Head of caudate nucleus (tissue), 42 donors: ENCODE measurements at regions not wholly inside any gene's neighbourhood (a gene's known extent, or its start where the extent isn't known, plus 50 kb on each side); places are given as distances from the start of the nearest gene placed in this dataset.
"Not testable (repeated sequence)": the region's sequence is repeated elsewhere in the genome, so short reads cannot be mapped to it uniquely, and the experiment has no call there.

ENCODE experiments used
- DNase-seq, 42 donors: peaks; one replicate each; pipeline versions ENCODE4 v3.0.0 to v3.0.0-alpha.2; 2020 to 2021; ENCODE audit warnings: mixed read lengths in 7 of 42
- intact Hi-C: fragments of 100-400 bp; cut with DNase I; formaldehyde crosslinking; loops from one replicate; pipeline ENCODE4 v1.15.0; 2022

GRCh38 chr19:32058131-32058530 is 287.3 kb upstream of the ZNF507 start:
- no peak for DNase-seq
- intact Hi-C loops: no loop called here

GRCh38 chr19:32061315-32061714 is 284.1 kb upstream of the ZNF507 start:
- intact Hi-C loops: no loop called here
- DNase-seq: no peak

DNA sequence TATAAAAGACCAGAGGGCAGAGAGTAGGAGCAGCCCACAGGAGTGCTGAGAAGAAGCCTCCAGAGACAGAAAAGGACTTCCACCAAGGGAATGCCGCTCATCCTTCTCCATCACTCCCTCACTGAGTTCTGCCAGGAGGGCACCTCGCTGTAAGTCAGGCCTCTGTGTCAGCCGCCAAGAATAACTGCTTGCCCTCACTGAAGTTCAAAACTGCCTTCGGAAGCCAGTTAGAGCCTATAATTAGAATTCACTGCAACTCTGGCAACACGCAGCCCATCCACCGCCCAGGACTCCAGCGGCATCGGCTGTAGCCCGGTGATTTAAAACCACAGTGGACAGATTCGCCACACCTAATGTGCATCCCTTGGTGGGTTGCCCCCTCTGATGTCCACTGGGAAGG is 281.8 kb upstream of the ZNF507 start:
- intact Hi-C loops: no loop called here

DNA sequence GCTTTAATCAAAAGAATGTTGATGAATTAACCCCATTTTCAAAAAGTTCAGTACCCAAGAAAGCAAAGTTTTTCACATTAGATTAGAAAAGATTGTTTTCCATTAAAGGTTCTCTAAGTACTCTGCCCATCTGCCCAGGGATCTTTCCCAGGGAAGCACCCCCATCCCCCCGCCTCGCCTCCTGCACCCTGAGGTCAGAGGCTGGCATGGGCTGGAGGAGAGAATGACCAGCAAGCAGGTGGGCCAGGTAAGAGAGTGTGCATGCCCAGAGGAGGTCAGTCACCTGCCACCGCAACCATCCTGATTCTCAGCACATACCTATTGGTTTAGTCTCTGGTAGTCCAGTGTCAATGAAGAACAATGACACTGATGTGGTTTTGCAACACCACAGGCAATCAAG is 279.4 kb upstream of the ZNF507 start:
- DNase-seq: no peak
- intact Hi-C loops: no loop called here

More for the DNA sequence above, 281.8 kb upstream of the ZNF507 start:
- no peak for DNase-seq

- intact Hi-C loops: no loop called here
- no peak for DNase-seq
These were observed 277.7 kb upstream of the ZNF507 start for GRCh38 chr19:32067685-32068084.

- no peak for DNase-seq
- intact Hi-C loops: no loop called here
These were observed 276.6 kb upstream of the ZNF507 start for GRCh38 chr19:32068793-32069192.

- intact Hi-C loops: no loop called here
- no peak for DNase-seq
These were observed 275.3 kb upstream of the ZNF507 start for GRCh38 chr19:32070101-32070500.

GRCh38 chr19:32082028-32082427 is 263.4 kb upstream of the ZNF507 start:
- no peak for DNase-seq
- intact Hi-C loops: no loop called here

DNA sequence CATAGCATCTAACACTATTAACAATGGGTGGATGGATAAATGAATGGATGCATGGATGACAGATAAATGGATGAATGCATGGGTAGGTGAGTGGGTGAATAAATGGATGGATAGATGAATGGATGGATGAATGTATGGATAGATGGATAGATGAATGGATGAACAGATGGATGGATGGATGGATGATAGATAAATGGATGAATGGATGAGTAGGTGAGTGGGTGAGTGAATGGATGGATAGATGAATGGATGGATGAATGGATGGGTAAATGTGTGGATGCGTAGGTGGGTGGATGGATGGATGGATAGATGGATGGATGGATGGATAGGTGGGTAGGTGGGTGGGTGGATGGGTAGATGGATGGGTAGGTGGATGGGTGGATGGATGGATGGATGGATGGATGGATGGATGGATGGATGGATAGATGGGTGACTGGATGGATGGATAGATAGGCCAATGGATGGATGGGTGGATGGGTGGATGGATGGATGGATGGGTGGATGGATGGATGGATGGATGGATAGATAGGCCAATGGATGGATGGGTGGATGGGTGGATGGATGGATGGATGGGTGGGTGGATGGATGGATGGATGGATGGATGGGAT is 260.6 kb upstream of the ZNF507 start:
- intact Hi-C loops, DNase-seq: not testable (repeated sequence)

DNA sequence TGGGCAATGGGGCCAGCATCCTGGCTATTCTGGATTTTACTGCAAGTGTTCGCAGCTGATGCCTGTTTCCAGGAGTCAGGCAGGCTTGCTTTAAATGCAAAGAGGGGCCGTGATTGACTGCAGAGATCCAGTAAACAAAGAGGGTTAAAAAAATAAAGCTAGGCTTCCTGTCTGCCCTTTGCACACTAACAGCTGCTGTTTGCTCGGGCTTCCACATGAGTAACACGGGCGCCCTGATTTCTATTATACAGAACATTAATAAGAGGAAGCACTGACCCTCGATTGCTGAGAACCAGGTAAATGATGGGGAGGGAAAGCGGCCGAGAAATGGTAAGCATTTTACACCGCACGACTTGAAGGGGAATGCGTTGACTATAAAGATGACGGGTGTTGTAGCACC is 254.2 kb upstream of the ZNF507 start:
- intact Hi-C loops: no loop called here
- DNase-seq: no peak

DNA sequence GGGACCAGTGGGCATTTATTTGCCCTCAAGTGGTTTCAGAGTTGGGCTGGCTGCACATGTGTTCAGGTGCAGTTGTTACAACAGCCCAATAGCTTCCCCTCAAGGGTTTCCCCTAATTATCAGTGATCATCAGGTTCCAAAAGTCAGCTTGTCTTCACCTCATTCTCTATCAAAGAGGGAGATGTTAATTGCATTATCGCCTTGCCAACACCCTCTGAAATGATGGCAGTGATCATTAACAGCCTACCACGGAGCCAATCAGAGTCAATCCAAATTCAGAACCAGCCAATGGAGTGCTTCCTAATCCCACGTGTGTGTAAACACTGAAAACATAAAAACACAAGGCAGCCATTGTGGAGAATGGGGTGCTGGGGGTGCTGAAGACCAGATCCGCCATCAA is 248.4 kb upstream of the ZNF507 start:
- intact Hi-C loops: no loop called here
- no peak for DNase-seq

DNA sequence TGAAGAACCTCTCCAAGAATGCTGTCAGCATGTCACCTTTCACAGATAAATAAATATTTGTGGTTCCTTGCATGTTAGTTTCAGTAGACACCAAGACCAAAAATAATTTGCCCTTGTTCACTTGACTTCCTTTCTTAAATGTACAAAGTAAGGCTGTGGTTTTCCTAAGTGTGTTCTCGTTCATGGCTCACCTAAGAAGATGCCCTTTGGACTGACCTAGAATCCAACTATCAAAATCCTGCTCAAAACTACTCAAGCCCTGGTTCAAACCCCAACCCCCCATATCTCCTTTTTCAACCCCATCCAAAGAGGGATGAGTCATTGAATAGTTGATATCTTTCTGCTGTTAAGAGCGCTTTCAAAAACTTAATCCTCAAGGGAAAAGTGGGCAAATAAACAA is 247.8 kb upstream of the ZNF507 start:
- DNase-seq: no peak
- intact Hi-C loops: no loop called here

- DNase-seq: no peak
- intact Hi-C loops: no loop called here
These were observed 246.4 kb upstream of the ZNF507 start for GRCh38 chr19:32098968-32099367.

GRCh38 chr19:32101206-32101605 is 244.2 kb upstream of the ZNF507 start:
- intact Hi-C loops: no loop called here
- no peak for DNase-seq

- DNase-seq: no peak
- intact Hi-C loops: no loop called here
These were observed 241.9 kb upstream of the ZNF507 start for GRCh38 chr19:32103541-32103940.

- intact Hi-C loops: no loop called here
- DNase-seq: no peak
These were observed 241.1 kb upstream of the ZNF507 start for GRCh38 chr19:32104153-32104849.

GRCh38 chr19:32104850-32105235 is 240.6 kb upstream of the ZNF507 start:
- no peak for DNase-seq
- intact Hi-C loops: no loop called here

DNA sequence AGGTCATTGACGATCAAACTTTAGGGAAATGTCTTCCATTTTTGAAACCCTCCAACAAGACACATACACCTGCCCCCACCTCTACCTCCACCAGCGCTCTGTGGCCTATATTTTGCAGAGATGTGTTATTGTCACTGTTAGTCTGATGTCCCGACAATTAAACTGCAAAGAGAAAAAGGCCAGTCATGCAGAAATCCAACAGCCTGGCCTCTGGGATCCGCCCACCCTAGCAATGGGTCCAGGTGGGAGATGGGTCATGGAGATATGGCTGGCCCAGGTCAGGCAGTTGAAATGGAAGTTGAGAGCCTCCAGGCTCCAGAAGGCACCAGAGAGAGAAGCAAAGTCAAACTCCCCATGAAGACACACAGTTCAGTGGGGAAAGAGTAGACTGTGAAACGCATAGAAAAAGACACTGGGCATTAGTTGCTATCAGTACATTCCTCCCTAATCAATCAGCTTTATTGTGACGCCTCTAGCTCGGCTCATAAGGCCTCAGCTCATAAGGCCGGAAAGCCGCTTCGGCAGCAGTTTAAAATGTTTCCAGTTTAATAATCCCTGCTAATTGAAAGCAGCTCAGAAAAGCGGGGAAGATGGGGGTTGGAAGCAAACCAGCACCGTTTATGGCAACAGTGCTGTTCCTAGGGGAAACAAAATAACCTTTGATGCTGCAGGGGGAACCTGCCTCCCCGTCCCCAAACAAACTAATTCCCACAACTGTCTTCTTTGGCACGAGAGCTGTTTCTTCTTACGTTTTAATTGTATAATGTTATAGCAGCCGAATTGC is 239.7 kb upstream of the ZNF507 start:
- DNase-seq: peak in 1 of 42 donors; percentile 7
- intact Hi-C loops: no loop called here

DNA sequence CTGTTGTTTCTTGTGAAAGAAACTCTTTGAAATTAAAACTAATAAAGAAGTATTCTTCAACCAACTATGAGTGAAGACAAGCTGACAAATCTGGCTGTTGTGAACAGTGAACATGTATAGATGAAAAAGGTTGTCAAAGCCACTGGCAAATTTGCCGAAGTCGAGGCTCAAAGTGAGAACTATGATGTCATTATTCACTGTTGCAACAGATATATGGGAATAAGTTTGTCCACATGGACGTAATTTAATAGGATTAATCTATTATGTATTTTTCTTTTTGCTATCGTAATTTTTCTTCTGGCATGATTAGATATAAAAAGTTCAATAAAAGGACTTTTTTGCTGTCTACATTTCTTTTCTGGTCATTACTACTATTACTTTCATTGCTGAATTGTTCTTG is 223.2 kb upstream of the ZNF507 start:
- DNase-seq: no peak
- intact Hi-C loops: no loop called here

DNA sequence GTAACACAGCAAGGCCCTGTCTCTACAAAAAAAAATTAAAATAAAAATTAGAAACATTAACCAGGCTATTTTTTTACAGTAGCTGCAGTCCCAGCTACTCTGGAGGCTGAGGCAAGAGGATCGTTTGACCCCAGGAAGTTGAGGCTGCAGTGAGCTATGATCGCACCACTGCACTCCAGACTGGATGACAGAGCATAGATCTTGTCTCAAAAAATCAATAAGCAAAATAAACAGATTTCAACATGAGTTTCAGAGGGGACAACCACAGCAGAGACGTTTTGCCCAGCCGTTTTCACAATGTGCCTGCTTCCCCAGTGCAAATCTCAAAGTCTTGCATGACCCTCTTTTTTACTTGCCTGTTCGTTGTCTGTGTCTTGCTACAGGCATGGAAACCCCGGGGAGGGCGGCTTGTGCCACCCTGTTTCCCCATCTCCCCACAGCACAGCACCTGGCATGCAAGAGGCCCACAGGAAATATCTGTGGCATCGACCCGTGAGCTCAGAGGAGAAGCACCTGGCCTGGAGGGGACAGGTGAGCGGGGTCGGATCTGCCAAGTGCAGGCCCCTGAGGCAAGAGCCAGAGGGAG is 222.0 kb upstream of the ZNF507 start:
- DNase-seq: peak in 1 of 42 donors; percentile 19
- intact Hi-C loops: no loop called here
